ENCODE measurements at regions not wholly inside any gene's neighbourhood (a gene's known extent, or its start where the extent isn't known, plus 50 kb on each side); places are given as distances from the start of the nearest gene placed in this dataset.

DNA sequence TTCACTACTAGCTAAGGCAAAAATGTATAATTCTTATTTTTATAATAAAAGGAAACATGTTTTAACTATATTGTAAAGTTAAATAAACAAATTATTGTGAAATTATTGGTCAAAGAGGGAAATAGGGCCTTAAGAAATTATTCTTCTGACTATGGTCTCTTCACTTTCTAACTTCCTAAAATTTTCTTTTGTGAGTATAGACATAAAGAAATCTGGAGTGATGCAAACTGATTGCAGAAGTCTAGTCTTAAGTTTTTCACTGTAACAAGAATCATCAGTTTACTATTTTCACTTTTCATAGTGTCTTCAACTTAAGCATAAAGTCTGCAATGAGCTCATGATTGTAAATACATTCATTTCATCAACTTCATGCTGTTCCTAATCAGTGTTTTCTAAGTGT, 525.4 kb downstream of the TFEC start:
- TF ChIP-seq BRCA1 (IDR thresholded peaks at IDR 0.05; ENCODE audit: low read depth, low read length) (no peak), POLR2A (IDR thresholded peaks at IDR 0.05; ENCODE audit: control extremely low read depth in 1 of 2, low read depth in 2 of 2, low read length in 2 of 2) (no peak), BCL11A (IDR thresholded peaks at IDR 0.05; ENCODE audit: low read depth in 2 of 2, low read length in 2 of 2) (no peak), GABPA (IDR thresholded peaks at IDR 0.05; ENCODE audit: borderline replicate concordance, insufficient read depth, low read length) (no peak), CBX8 (IDR thresholded peaks at IDR 0.05; ENCODE audit: borderline replicate concordance, low read depth, low read length) (no peak), YY1 (IDR thresholded peaks at IDR 0.05; ENCODE audit: low read depth, low read length) (no peak), JUN (IDR thresholded peaks at IDR 0.05; ENCODE audit: low read depth, low read length) (no peak)
